NB4 (cell line): ENCODE measurements at regions not wholly inside any gene's neighbourhood (a gene's known extent, or its start where the extent isn't known, plus 50 kb on each side); places are given as distances from the start of the nearest gene placed in this dataset.

Experiments
- POLR2A ChIP-seq: IDR thresholded peaks from 2 replicates; pipeline ENCODE4 v1.6.1; 2011; ENCODE audit warnings: mild to moderate bottlenecking; ENCODE audit not compliant: insufficient read length; ENCODE audit errors: extremely low read depth
- TF ChIP-seq, protein P1 (sequence below): IDR thresholded peaks from one replicate; pipeline ENCODE4 v1.5.1; 2012; ENCODE audit warnings: low read depth, low read length

DNA sequence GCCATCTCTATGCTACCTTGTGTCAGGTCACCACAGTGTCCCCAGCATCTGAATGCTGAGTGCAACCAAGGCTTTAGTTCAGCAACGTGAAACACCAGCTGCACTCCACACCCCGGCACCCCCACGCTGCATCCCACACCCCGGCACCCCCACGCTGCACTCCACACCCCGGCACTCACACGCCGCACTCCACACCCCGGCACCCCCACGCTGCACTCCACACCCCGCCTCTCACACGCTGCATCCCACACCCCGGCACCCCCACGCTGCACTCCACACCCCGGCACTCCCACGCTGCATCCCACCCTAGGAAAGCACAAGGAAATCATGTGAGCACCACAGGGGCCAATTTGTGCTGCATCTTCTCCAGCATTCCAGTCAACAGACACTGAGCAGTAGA is 199.8 kb upstream of the FRG1 start:
- TF ChIP-seq, protein P1, sequence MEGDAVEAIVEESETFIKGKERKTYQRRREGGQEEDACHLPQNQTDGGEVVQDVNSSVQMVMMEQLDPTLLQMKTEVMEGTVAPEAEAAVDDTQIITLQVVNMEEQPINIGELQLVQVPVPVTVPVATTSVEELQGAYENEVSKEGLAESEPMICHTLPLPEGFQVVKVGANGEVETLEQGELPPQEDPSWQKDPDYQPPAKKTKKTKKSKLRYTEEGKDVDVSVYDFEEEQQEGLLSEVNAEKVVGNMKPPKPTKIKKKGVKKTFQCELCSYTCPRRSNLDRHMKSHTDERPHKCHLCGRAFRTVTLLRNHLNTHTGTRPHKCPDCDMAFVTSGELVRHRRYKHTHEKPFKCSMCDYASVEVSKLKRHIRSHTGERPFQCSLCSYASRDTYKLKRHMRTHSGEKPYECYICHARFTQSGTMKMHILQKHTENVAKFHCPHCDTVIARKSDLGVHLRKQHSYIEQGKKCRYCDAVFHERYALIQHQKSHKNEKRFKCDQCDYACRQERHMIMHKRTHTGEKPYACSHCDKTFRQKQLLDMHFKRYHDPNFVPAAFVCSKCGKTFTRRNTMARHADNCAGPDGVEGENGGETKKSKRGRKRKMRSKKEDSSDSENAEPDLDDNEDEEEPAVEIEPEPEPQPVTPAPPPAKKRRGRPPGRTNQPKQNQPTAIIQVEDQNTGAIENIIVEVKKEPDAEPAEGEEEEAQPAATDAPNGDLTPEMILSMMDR, result no peak
- no peak for TF ChIP-seq POLR2A
